ENCODE measurements at regions not wholly inside any gene's neighbourhood (a gene's known extent, or its start where the extent isn't known, plus 50 kb on each side); places are given as distances from the start of the nearest gene placed in this dataset.

GRCh38 chr4:176970853-176971252 lies 178.1 kb upstream of the VEGFC start:
- peaks cover 5% of the 10 kb centered on the region for H3K4me1 ChIP-seq (ENCODE audit: insufficient read depth, low read length)
- H3K79me2 ChIP-seq (ENCODE audit: insufficient read depth, low read length), result no peaks in the 10 kb centered on the region
- H3K9me3 ChIP-seq (ENCODE audit: low read depth, low read length), result no peaks in the 10 kb centered on the region
- no peaks in the 10 kb centered on the region for H4K20me1 ChIP-seq (ENCODE audit: insufficient read depth, low read length)
- peak overlapping the region; percentile 62 for H2AFZ ChIP-seq (ENCODE audit: low read length)
- no peaks in the 10 kb centered on the region for H3K36me3 ChIP-seq (ENCODE audit: insufficient read depth, low read length)
- no peak overlapping the region for H3K27ac ChIP-seq (ENCODE audit: low read depth, low read length)
- no peak overlapping the region for H3K4me3 ChIP-seq (ENCODE audit: insufficient read depth, low read length)
- TF ChIP-seq CTCF (IDR thresholded peaks at IDR 0.05; ENCODE audit: extremely low read depth, low read depth, low read length), result no peak
- no peak for DNase-seq (ENCODE audit: insufficient read length, low spot score, missing footprints)
- no peak overlapping the region for H3K4me2 ChIP-seq (ENCODE audit: insufficient read depth, low read length)
- no peaks in the 10 kb centered on the region for H3K27me3 ChIP-seq (ENCODE audit: insufficient read depth, low read length)

- H3K4me2 ChIP-seq (ENCODE audit: insufficient read depth, low read length), result no peak overlapping the region
- H3K27ac ChIP-seq (ENCODE audit: low read depth, low read length), result no peak overlapping the region
- no peaks in the 10 kb centered on the region for H3K79me2 ChIP-seq (ENCODE audit: insufficient read depth, low read length)
- H3K9me3 ChIP-seq (ENCODE audit: low read depth, low read length), result no peaks in the 10 kb centered on the region
- no peak for DNase-seq (ENCODE audit: insufficient read length, low spot score, missing footprints)
- H3K36me3 ChIP-seq (ENCODE audit: insufficient read depth, low read length), result no peaks in the 10 kb centered on the region
- no peak for TF ChIP-seq CTCF (IDR thresholded peaks at IDR 0.05; ENCODE audit: extremely low read depth, low read depth, low read length)
- peaks cover 5% of the 10 kb centered on the region for H3K4me1 ChIP-seq (ENCODE audit: insufficient read depth, low read length)
- no peaks in the 10 kb centered on the region for H4K20me1 ChIP-seq (ENCODE audit: insufficient read depth, low read length)
- H3K4me3 ChIP-seq (ENCODE audit: insufficient read depth, low read length), result no peak overlapping the region
- no peak overlapping the region for H2AFZ ChIP-seq (ENCODE audit: low read length)
- H3K27me3 ChIP-seq (ENCODE audit: insufficient read depth, low read length), result no peaks in the 10 kb centered on the region
Observed at GRCh38 chr4:176971576-176972115, 178.9 kb upstream of the VEGFC start.

GRCh38 chr4:176979416-176979815 lies 186.7 kb upstream of the VEGFC start:
- Histone ChIP-seq H3K79me2 (ENCODE audit: insufficient read depth, low read length) (no peaks in the 10 kb centered on the region), H3K27me3 (ENCODE audit: insufficient read depth, low read length) (no peaks in the 10 kb centered on the region), H3K4me2 (ENCODE audit: insufficient read depth, low read length) (no peak overlapping the region), H3K9me3 (ENCODE audit: low read depth, low read length) (no peaks in the 10 kb centered on the region), H3K27ac (ENCODE audit: low read depth, low read length) (no peak overlapping the region), H3K4me1 (ENCODE audit: insufficient read depth, low read length) (peaks cover 3% of the 10 kb centered on the region), H4K20me1 (ENCODE audit: insufficient read depth, low read length) (no peaks in the 10 kb centered on the region), H3K4me3 (ENCODE audit: insufficient read depth, low read length) (no peak overlapping the region), H2AFZ (ENCODE audit: low read length) (no peak overlapping the region), H3K36me3 (ENCODE audit: insufficient read depth, low read length) (no peaks in the 10 kb centered on the region)
- no peak for TF ChIP-seq CTCF (IDR thresholded peaks at IDR 0.05; ENCODE audit: extremely low read depth, low read depth, low read length)
- DNase-seq (ENCODE audit: insufficient read length, low spot score, missing footprints), result no peak

- Histone ChIP-seq H3K4me3 (ENCODE audit: insufficient read depth, low read length) (no peak overlapping the region), H3K4me1 (ENCODE audit: insufficient read depth, low read length) (peaks cover 3% of the 10 kb centered on the region), H3K36me3 (ENCODE audit: insufficient read depth, low read length) (no peaks in the 10 kb centered on the region), H4K20me1 (ENCODE audit: insufficient read depth, low read length) (no peaks in the 10 kb centered on the region), H2AFZ (ENCODE audit: low read length) (peak overlapping the region; percentile 44), H3K79me2 (ENCODE audit: insufficient read depth, low read length) (no peaks in the 10 kb centered on the region), H3K27me3 (ENCODE audit: insufficient read depth, low read length) (no peaks in the 10 kb centered on the region), H3K9me3 (ENCODE audit: low read depth, low read length) (no peaks in the 10 kb centered on the region), H3K27ac (ENCODE audit: low read depth, low read length) (peak overlapping the region; percentile 56), H3K4me2 (ENCODE audit: insufficient read depth, low read length) (peak overlapping the region; percentile 41)
- DNase-seq (ENCODE audit: insufficient read length, low spot score, missing footprints), result no peak
- TF ChIP-seq CTCF (IDR thresholded peaks at IDR 0.05; ENCODE audit: extremely low read depth, low read depth, low read length), result no peak
Observed at GRCh38 chr4:176981074-176981473, 188.4 kb upstream of the VEGFC start.
